ENCODE measurements at regions not wholly inside any gene's neighbourhood (a gene's known extent, or its start where the extent isn't known, plus 50 kb on each side); places are given as distances from the start of the nearest gene placed in this dataset.
"Not testable (repeated sequence)": the region's sequence is repeated elsewhere in the genome, so short reads cannot be mapped to it uniquely, and the experiment has no call there.

- TF ChIP-seq MXI1 (conservative IDR thresholded peaks at IDR 0.05; ENCODE audit: poor library complexity, severe bottlenecking), result no peak
- no peak for TF ChIP-seq EP300 (conservative IDR thresholded peaks at IDR 0.05; ENCODE audit: poor library complexity, severe bottlenecking)
- TF ChIP-seq RAD21 (conservative IDR thresholded peaks at IDR 0.05), result no peak
Measured at GRCh38 chr9:97188545-97188944, 118.9 kb upstream of the CCDC180 start (continued).

- H3F3A ChIP-seq (ENCODE audit: insufficient read depth, low read length, poor library complexity, severe bottlenecking); H2AFZ ChIP-seq (ENCODE audit: low read depth, low read length); H3K9ac ChIP-seq (ENCODE audit: low read length); H3K9me3 ChIP-seq (ENCODE audit: low read length); H3K36me3 ChIP-seq (ENCODE audit: insufficient read depth, low read length); H3K4me3 ChIP-seq (ENCODE audit: low read length); H3K27me3 ChIP-seq (ENCODE audit: insufficient read depth, low read depth, low read length); H3K27ac ChIP-seq (ENCODE audit: low read length); H3K4me2 ChIP-seq (ENCODE audit: low read length); H3K79me2 ChIP-seq (replicated peaks; ENCODE audit: insufficient read depth, low read length); H3K9me2 ChIP-seq (ENCODE audit: insufficient read depth, low read length); H4K20me1 ChIP-seq (ENCODE audit: insufficient read depth): not testable (repeated sequence)
Measured at GRCh38 chr9:97187706-97188105, 119.8 kb upstream of the CCDC180 start.

GRCh38 chr9:97186493-97186892, 121.0 kb upstream of the CCDC180 start:
- H3K36me3 ChIP-seq (ENCODE audit: insufficient read depth, low read length), result no peaks in the 10 kb centered on the region
- H3K79me2 ChIP-seq (replicated peaks; ENCODE audit: insufficient read depth, low read length), result no peaks in the 10 kb centered on the region
- H3K9ac ChIP-seq (ENCODE audit: low read length), result no peak overlapping the region
- H4K20me1 ChIP-seq (ENCODE audit: insufficient read depth), result no peaks in the 10 kb centered on the region
- no peak overlapping the region for H3K4me3 ChIP-seq (ENCODE audit: low read length)
- no peaks in the 10 kb centered on the region for H3K9me2 ChIP-seq (ENCODE audit: insufficient read depth, low read length)
- H3K27ac ChIP-seq (ENCODE audit: low read length), result no peak overlapping the region
- no peaks in the 10 kb centered on the region for H3F3A ChIP-seq (ENCODE audit: insufficient read depth, low read length, poor library complexity, severe bottlenecking)
- no peak overlapping the region for H2AFZ ChIP-seq (ENCODE audit: low read depth, low read length)
- no peaks in the 10 kb centered on the region for H3K9me3 ChIP-seq (ENCODE audit: low read length)
- H3K27me3 ChIP-seq (ENCODE audit: insufficient read depth, low read depth, low read length), result no peaks in the 10 kb centered on the region
- H3K4me2 ChIP-seq (ENCODE audit: low read length), result no peak overlapping the region
- TF ChIP-seq RAD21 (conservative IDR thresholded peaks at IDR 0.05), result no peak
- no peak for TF ChIP-seq EP300 (conservative IDR thresholded peaks at IDR 0.05; ENCODE audit: poor library complexity, severe bottlenecking)

DNA sequence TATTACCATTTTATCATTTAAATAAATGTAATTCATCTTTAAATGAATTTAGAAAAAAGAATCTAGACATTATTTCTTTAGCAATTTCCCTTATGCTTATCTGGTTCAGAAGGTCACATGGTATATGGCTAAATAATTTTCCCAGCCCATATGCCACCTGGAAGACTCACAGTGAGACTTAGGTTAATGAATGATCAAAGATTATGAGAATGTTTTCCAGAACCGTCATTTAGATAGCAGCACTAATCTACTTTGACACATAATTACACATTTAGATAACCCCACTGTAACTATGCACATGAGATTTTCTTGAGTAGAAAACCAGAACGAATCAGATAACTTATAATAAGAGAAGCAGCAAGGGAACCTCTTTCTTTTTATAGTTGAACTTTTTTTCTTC, 124.9 kb upstream of the CCDC180 start:
- H3K79me2 ChIP-seq (replicated peaks; ENCODE audit: insufficient read depth, low read length); H2AFZ ChIP-seq (ENCODE audit: low read depth, low read length); H3K9me2 ChIP-seq (ENCODE audit: insufficient read depth, low read length); H3K4me2 ChIP-seq (ENCODE audit: low read length); H3K36me3 ChIP-seq (ENCODE audit: insufficient read depth, low read length); H3F3A ChIP-seq (ENCODE audit: insufficient read depth, low read length, poor library complexity, severe bottlenecking); H3K27me3 ChIP-seq (ENCODE audit: insufficient read depth, low read depth, low read length); H3K9me3 ChIP-seq (ENCODE audit: low read length); H4K20me1 ChIP-seq (ENCODE audit: insufficient read depth); H3K9ac ChIP-seq (ENCODE audit: low read length); H3K4me3 ChIP-seq (ENCODE audit: low read length); H3K27ac ChIP-seq (ENCODE audit: low read length): not testable (repeated sequence)

GRCh38 chr9:97179616-97180015, 127.8 kb upstream of the CCDC180 start:
- no peaks in the 10 kb centered on the region for H4K20me1 ChIP-seq (ENCODE audit: insufficient read depth)
- no peak for TF ChIP-seq REST (IDR thresholded peaks at IDR 0.05; ENCODE audit: borderline replicate concordance)
- TF ChIP-seq SMC3 (conservative IDR thresholded peaks at IDR 0.05; ENCODE audit: poor library complexity), result no peak
- no peak for TF ChIP-seq POLR2AphosphoS5 (IDR thresholded peaks at IDR 0.05)
- no peak for TF ChIP-seq RAD21 (conservative IDR thresholded peaks at IDR 0.05)
- TF ChIP-seq MXI1 (conservative IDR thresholded peaks at IDR 0.05; ENCODE audit: poor library complexity, severe bottlenecking), result no peak
- no peak for TF ChIP-seq TAF1 (IDR thresholded peaks at IDR 0.05; ENCODE audit: low read depth)
- TF ChIP-seq, protein P1, sequence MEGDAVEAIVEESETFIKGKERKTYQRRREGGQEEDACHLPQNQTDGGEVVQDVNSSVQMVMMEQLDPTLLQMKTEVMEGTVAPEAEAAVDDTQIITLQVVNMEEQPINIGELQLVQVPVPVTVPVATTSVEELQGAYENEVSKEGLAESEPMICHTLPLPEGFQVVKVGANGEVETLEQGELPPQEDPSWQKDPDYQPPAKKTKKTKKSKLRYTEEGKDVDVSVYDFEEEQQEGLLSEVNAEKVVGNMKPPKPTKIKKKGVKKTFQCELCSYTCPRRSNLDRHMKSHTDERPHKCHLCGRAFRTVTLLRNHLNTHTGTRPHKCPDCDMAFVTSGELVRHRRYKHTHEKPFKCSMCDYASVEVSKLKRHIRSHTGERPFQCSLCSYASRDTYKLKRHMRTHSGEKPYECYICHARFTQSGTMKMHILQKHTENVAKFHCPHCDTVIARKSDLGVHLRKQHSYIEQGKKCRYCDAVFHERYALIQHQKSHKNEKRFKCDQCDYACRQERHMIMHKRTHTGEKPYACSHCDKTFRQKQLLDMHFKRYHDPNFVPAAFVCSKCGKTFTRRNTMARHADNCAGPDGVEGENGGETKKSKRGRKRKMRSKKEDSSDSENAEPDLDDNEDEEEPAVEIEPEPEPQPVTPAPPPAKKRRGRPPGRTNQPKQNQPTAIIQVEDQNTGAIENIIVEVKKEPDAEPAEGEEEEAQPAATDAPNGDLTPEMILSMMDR (IDR thresholded peaks at IDR 0.05; ENCODE audit: poor library complexity, severe bottlenecking), result no peak
- TF ChIP-seq EP300 (conservative IDR thresholded peaks at IDR 0.05; ENCODE audit: poor library complexity, severe bottlenecking), result no peak
- no peak for TF ChIP-seq EZH2 (IDR thresholded peaks at IDR 0.05; ENCODE audit: borderline replicate concordance, insufficient read depth, low read length, poor library complexity, severe bottlenecking)
- no peaks in the 10 kb centered on the region for H3K9me2 ChIP-seq (ENCODE audit: insufficient read depth, low read length)
- no peaks in the 10 kb centered on the region for H3F3A ChIP-seq (ENCODE audit: insufficient read depth, low read length, poor library complexity, severe bottlenecking)
- H3K9me3 ChIP-seq (ENCODE audit: low read length), result no peaks in the 10 kb centered on the region
- no peak overlapping the region for H3K27ac ChIP-seq (ENCODE audit: low read length)
- no peak overlapping the region for H3K4me2 ChIP-seq (ENCODE audit: low read length)
- no peaks in the 10 kb centered on the region for H3K79me2 ChIP-seq (replicated peaks; ENCODE audit: insufficient read depth, low read length)
- H3K27me3 ChIP-seq (ENCODE audit: insufficient read depth, low read depth, low read length), result no peaks in the 10 kb centered on the region
- no peak overlapping the region for H3K4me3 ChIP-seq (ENCODE audit: low read length)
- no peak overlapping the region for H2AFZ ChIP-seq (ENCODE audit: low read depth, low read length)
- H3K36me3 ChIP-seq (ENCODE audit: insufficient read depth, low read length), result no peaks in the 10 kb centered on the region
- H3K9ac ChIP-seq (ENCODE audit: low read length), result no peak overlapping the region

Data from neural cell (in vitro differentiated cells).